LoVo (cell line): ENCODE measurements at regions not wholly inside any gene's neighbourhood (a gene's known extent, or its start where the extent isn't known, plus 50 kb on each side); places are given as distances from the start of the nearest gene placed in this dataset.

ENCODE experiments used
- DNase-seq: peaks from one replicate; pipeline ENCODE4 v3.0.0-alpha.2; 2016; ENCODE audit warnings: low spot score

- no peak for DNase-seq
Observed at GRCh38 chr9:12141422-12141821, 551.8 kb upstream of the TYRP1 start.

- no peak for DNase-seq
Observed at GRCh38 chr9:12155401-12156134, 537.6 kb upstream of the TYRP1 start.

GRCh38 chr9:12162181-12162815 lies 530.9 kb upstream of the TYRP1 start:
- no peak for DNase-seq

GRCh38 chr9:12163723-12164458 lies 529.3 kb upstream of the TYRP1 start:
- DNase-seq, result no peak

GRCh38 chr9:12166518-12166917 lies 526.7 kb upstream of the TYRP1 start:
- no peak for DNase-seq

GRCh38 chr9:12170456-12170855 lies 522.7 kb upstream of the TYRP1 start:
- DNase-seq, result no peak

- no peak for DNase-seq
Observed at GRCh38 chr9:12178634-12179033, 514.6 kb upstream of the TYRP1 start.

GRCh38 chr9:12182806-12183205 lies 510.4 kb upstream of the TYRP1 start:
- DNase-seq, result no peak

GRCh38 chr9:12183321-12183720 lies 509.9 kb upstream of the TYRP1 start:
- no peak for DNase-seq

- no peak for DNase-seq
Observed at GRCh38 chr9:12185856-12186255, 507.3 kb upstream of the TYRP1 start.

GRCh38 chr9:12191630-12192029 lies 501.6 kb upstream of the TYRP1 start:
- DNase-seq, result no peak

- DNase-seq, result no peak
Observed at GRCh38 chr9:12194731-12195130, 498.5 kb upstream of the TYRP1 start.

- no peak for DNase-seq
Observed at GRCh38 chr9:12195456-12195855, 497.7 kb upstream of the TYRP1 start.

- no peak for DNase-seq
Observed at GRCh38 chr9:12204512-12204911, 488.7 kb upstream of the TYRP1 start.

GRCh38 chr9:12212860-12213259 lies 480.3 kb upstream of the TYRP1 start:
- DNase-seq, result no peak

- no peak for DNase-seq
Observed at GRCh38 chr9:12221470-12221869, 471.7 kb upstream of the TYRP1 start.

GRCh38 chr9:12224449-12224848 lies 468.7 kb upstream of the TYRP1 start:
- DNase-seq, result no peak

- no peak for DNase-seq
Observed at GRCh38 chr9:12230708-12231107, 462.5 kb upstream of the TYRP1 start.

GRCh38 chr9:12231832-12232231 lies 461.4 kb upstream of the TYRP1 start:
- DNase-seq, result no peak

- no peak for DNase-seq
Observed at GRCh38 chr9:12232836-12233235, 460.3 kb upstream of the TYRP1 start.

- DNase-seq, result no peak
Observed at GRCh38 chr9:12253941-12254340, 439.2 kb upstream of the TYRP1 start.

- DNase-seq, result no peak
Observed at GRCh38 chr9:12266758-12267157, 426.4 kb upstream of the TYRP1 start.

- no peak for DNase-seq
Observed at GRCh38 chr9:12271421-12271891, 421.7 kb upstream of the TYRP1 start.
